ENCODE measurements at regions not wholly inside any gene's neighbourhood (a gene's known extent, or its start where the extent isn't known, plus 50 kb on each side); places are given as distances from the start of the nearest gene placed in this dataset.

DNA sequence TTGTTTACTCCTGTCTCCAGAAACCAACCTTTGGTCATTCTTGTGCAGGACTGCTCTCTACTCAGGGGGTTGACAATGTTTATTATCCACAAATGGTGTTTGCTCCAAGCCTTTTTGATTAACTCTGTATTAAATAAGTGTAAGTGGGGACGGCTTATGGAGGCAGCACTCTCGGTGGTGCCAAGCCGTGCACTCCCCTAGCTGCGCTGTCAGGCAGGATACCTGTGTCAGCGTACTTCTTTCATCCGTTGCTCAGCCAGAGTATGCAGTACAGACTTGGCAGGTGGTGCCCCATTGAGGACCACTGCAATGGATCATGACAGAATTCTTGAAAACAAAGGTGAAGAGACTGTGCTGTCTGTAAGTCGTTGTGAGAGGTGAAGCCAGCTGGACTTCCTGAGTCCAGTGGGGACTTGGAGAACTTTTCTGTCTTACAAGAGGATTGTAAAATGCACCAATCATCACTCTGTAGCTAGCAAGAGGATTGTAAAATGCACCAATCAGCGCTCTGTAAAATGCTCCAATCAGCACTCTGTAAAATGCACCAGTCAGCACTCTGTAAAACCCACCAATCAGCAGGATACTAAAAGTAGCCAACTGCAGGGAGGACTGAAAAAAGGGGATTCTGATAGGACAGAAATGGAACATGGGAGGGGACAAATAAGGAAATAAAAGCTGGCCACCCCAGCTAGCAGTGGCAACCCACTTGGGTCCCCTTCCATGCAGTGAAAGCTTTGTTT is 480.0 kb downstream of the MEI4 start:
- TF ChIP-seq, protein P1, sequence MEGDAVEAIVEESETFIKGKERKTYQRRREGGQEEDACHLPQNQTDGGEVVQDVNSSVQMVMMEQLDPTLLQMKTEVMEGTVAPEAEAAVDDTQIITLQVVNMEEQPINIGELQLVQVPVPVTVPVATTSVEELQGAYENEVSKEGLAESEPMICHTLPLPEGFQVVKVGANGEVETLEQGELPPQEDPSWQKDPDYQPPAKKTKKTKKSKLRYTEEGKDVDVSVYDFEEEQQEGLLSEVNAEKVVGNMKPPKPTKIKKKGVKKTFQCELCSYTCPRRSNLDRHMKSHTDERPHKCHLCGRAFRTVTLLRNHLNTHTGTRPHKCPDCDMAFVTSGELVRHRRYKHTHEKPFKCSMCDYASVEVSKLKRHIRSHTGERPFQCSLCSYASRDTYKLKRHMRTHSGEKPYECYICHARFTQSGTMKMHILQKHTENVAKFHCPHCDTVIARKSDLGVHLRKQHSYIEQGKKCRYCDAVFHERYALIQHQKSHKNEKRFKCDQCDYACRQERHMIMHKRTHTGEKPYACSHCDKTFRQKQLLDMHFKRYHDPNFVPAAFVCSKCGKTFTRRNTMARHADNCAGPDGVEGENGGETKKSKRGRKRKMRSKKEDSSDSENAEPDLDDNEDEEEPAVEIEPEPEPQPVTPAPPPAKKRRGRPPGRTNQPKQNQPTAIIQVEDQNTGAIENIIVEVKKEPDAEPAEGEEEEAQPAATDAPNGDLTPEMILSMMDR (IDR thresholded peaks at IDR 0.05): no peak
- TF ChIP-seq POLR2A (IDR thresholded peaks at IDR 0.05): no peak
